ENCODE measurements at regions not wholly inside any gene's neighbourhood (a gene's known extent, or its start where the extent isn't known, plus 50 kb on each side); places are given as distances from the start of the nearest gene placed in this dataset.

GRCh38 chr10:78445308-78445707, 411.6 kb downstream of the RPS24 start:
- Mint-ChIP-seq H3K27ac (ENCODE audit: unreplicated experiment) (no peak overlapping the region), H3K4me3 (ENCODE audit: unreplicated experiment) (no peak overlapping the region), H3K4me1 (ENCODE audit: unreplicated experiment) (no peaks in the 10 kb centered on the region), H3K27me3 (ENCODE audit: unreplicated experiment) (peaks cover 3% of the 10 kb centered on the region), H3K9me3 (ENCODE audit: unreplicated experiment) (no peaks in the 10 kb centered on the region), H3K36me3 (ENCODE audit: low read depth, unreplicated experiment) (no peaks in the 10 kb centered on the region)
- no peak for TF ChIP-seq CTCF (IDR thresholded peaks at IDR 0.05; ENCODE audit: unreplicated experiment)
- DNase-seq (ENCODE audit: low spot score): no peak

GRCh38 chr10:78448470-78448869, 414.8 kb downstream of the RPS24 start:
- H3K4me1 Mint-ChIP-seq (ENCODE audit: unreplicated experiment): peaks cover 2% of the 10 kb centered on the region
- no peaks in the 10 kb centered on the region for H3K36me3 Mint-ChIP-seq (ENCODE audit: low read depth, unreplicated experiment)
- H3K27me3 Mint-ChIP-seq (ENCODE audit: unreplicated experiment): peaks cover 12% of the 10 kb centered on the region
- TF ChIP-seq CTCF (IDR thresholded peaks at IDR 0.05; ENCODE audit: unreplicated experiment): no peak
- no peak overlapping the region for H3K4me3 Mint-ChIP-seq (ENCODE audit: unreplicated experiment)
- H3K9me3 Mint-ChIP-seq (ENCODE audit: unreplicated experiment): no peaks in the 10 kb centered on the region
- DNase-seq (ENCODE audit: low spot score): no peak
- no peak overlapping the region for H3K27ac Mint-ChIP-seq (ENCODE audit: unreplicated experiment)

- no peak for TF ChIP-seq CTCF (IDR thresholded peaks at IDR 0.05; ENCODE audit: unreplicated experiment)
- no peaks in the 10 kb centered on the region for H3K9me3 Mint-ChIP-seq (ENCODE audit: unreplicated experiment)
- peaks cover 12% of the 10 kb centered on the region for H3K27me3 Mint-ChIP-seq (ENCODE audit: unreplicated experiment)
- H3K4me1 Mint-ChIP-seq (ENCODE audit: unreplicated experiment): peaks cover 2% of the 10 kb centered on the region
- H3K36me3 Mint-ChIP-seq (ENCODE audit: low read depth, unreplicated experiment): no peaks in the 10 kb centered on the region
- no peak overlapping the region for H3K4me3 Mint-ChIP-seq (ENCODE audit: unreplicated experiment)
- H3K27ac Mint-ChIP-seq (ENCODE audit: unreplicated experiment): no peak overlapping the region
- DNase-seq (ENCODE audit: low spot score): no peak
These were observed 415.3 kb downstream of the RPS24 start for GRCh38 chr10:78448994-78449418.

- DNase-seq (ENCODE audit: low spot score): no peak
- Mint-ChIP-seq H3K4me3 (ENCODE audit: unreplicated experiment) (no peak overlapping the region), H3K27ac (ENCODE audit: unreplicated experiment) (no peak overlapping the region), H3K4me1 (ENCODE audit: unreplicated experiment) (peaks cover 2% of the 10 kb centered on the region), H3K9me3 (ENCODE audit: unreplicated experiment) (no peaks in the 10 kb centered on the region), H3K36me3 (ENCODE audit: low read depth, unreplicated experiment) (peaks cover 2% of the 10 kb centered on the region), H3K27me3 (ENCODE audit: unreplicated experiment) (peaks cover 12% of the 10 kb centered on the region)
- TF ChIP-seq CTCF (IDR thresholded peaks at IDR 0.05; ENCODE audit: unreplicated experiment): no peak
These were observed 415.9 kb downstream of the RPS24 start for GRCh38 chr10:78449554-78449953.

GRCh38 chr10:78450239-78450638, 416.6 kb downstream of the RPS24 start:
- Mint-ChIP-seq H3K4me3 (ENCODE audit: unreplicated experiment) (no peak overlapping the region), H3K9me3 (ENCODE audit: unreplicated experiment) (no peaks in the 10 kb centered on the region), H3K4me1 (ENCODE audit: unreplicated experiment) (peaks cover 2% of the 10 kb centered on the region), H3K36me3 (ENCODE audit: low read depth, unreplicated experiment) (peaks cover 3% of the 10 kb centered on the region), H3K27me3 (ENCODE audit: unreplicated experiment) (peaks cover 12% of the 10 kb centered on the region), H3K27ac (ENCODE audit: unreplicated experiment) (no peak overlapping the region)
- no peak for TF ChIP-seq CTCF (IDR thresholded peaks at IDR 0.05; ENCODE audit: unreplicated experiment)
- no peak for DNase-seq (ENCODE audit: low spot score)
